SU-DHL-6 (cell line): ENCODE measurements at regions not wholly inside any gene's neighbourhood (a gene's known extent, or its start where the extent isn't known, plus 50 kb on each side); places are given as distances from the start of the nearest gene placed in this dataset.

Experiments used
- H2AFZ ChIP-seq: fragments of 200-600 bp; sonication (generic); 2 replicates; pipeline ENCODE4 v1.6.1; 2014; ENCODE audit warnings: low read depth, mild to moderate bottlenecking, moderate library complexity, mixed read lengths, antibody characterized with exemption, low read length; ENCODE audit not compliant: severe bottlenecking
- H3F3A ChIP-seq: fragments of 200-600 bp; shearing (Covaris generic); 2 replicates; pipeline ENCODE4 v1.6.0; 2016; ENCODE audit warnings: antibody characterized with exemption, mild to moderate bottlenecking; ENCODE audit not compliant: insufficient read depth
- H3K27ac ChIP-seq: fragments of 200-600 bp; sonication (generic); 2 replicates; pipeline ENCODE4 v1.5.1; 2016; ENCODE audit warnings: low read depth, mild to moderate bottlenecking, low read length, moderate library complexity, mixed read lengths
- H3K27me3 ChIP-seq: fragments of 200-600 bp; sonication (generic), shearing (Covaris generic); 2 replicates; pipeline ENCODE4 v1.6.0; 2014; ENCODE audit warnings: mild to moderate bottlenecking, low read length
- H3K36me3 ChIP-seq: fragments of 200-600 bp; sonication (generic); 2 replicates; pipeline ENCODE4 v1.6.1; 2014; ENCODE audit warnings: mild to moderate bottlenecking, low read length, mixed read lengths
- H3K4me2 ChIP-seq: fragments of 300-600, 200-600 bp; shearing (Covaris generic), sonication (generic); 2 replicates; pipeline ENCODE4 v1.6.0; 2014; ENCODE audit warnings: low read length, low read depth, mild to moderate bottlenecking; ENCODE audit not compliant: poor library complexity, severe bottlenecking
- H3K4me3 ChIP-seq: fragments of 200-600 bp; sonication (generic); 2 replicates; pipeline ENCODE4 v1.5.1; 2014; ENCODE audit warnings: antibody characterized with exemption, low read length, mild to moderate bottlenecking, mixed read lengths; ENCODE audit not compliant: insufficient read depth, poor library complexity, severe bottlenecking
- H3K79me2 ChIP-seq: fragments of 200-600 bp; sonication (generic); 2 replicates; pipeline ENCODE4 v1.6.1; 2014; ENCODE audit warnings: mild to moderate bottlenecking, low read length, moderate library complexity; ENCODE audit not compliant: insufficient read depth
- H3K9ac ChIP-seq: fragments of 200-600 bp; sonication (generic); 2 replicates; pipeline ENCODE4 v1.7.0; 2014; ENCODE audit warnings: mild to moderate bottlenecking, low read length
- H3K9me2 ChIP-seq: fragments of 200-600 bp; sonication (generic); replicated peaks from 2 replicates; pipeline ENCODE4 v1.6.1; 2014; ENCODE audit warnings: low read length; ENCODE audit not compliant: insufficient read depth
- H3K9me3 ChIP-seq: fragments of 200-600 bp; sonication (generic); 2 replicates; pipeline ENCODE4 v1.6.1; 2014; ENCODE audit warnings: low read length, mixed read lengths; ENCODE audit not compliant: insufficient read depth
- H4K20me1 ChIP-seq: fragments of 200-600 bp; sonication (generic); 2 replicates; pipeline ENCODE4 v1.6.1; 2014; ENCODE audit warnings: low read depth, mild to moderate bottlenecking, antibody characterized with exemption, low read length, moderate library complexity, mixed read lengths
- EZH2phosphoT487 ChIP-seq: fragments of 200-600 bp; sonication (generic), shearing (Covaris generic); conservative IDR thresholded peaks from 2 replicates; pipeline ENCODE4 v1.6.1; 2018; ENCODE audit warnings: mild to moderate bottlenecking, antibody characterized with exemption, low read length, moderate library complexity, mixed read lengths
- TF ChIP-seq, protein P1 (sequence below): fragments of 200-600 bp; sonication (generic); IDR thresholded peaks from one replicate; pipeline ENCODE4 v1.5.1; 2017; ENCODE audit warnings: antibody characterized with exemption, mild to moderate bottlenecking, low read length, moderate library complexity; ENCODE audit not compliant: insufficient read depth, poor library complexity, severe bottlenecking

DNA sequence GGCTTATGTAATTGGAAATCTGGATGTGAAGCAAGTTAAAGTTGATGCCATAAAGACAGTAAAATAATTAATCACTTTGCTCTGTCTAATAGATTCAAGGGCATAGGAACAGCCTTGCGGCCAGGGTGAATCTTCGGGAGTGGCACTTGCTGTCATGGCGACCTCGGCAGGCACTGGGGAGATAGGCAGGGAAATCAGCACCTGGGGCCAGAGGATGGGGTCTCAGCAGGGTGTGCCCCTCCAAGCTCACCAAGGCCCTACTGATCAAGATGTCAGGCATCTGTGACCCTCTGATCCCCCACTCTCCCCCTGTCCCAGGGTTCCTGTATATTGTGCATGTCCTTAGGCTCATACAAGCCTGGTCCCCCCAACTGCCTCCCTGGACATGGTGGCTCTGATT is 187.3 kb downstream of the MELK start:
- Histone ChIP-seq H3K9ac (no peak overlapping the region), H3K27ac (no peak overlapping the region), H4K20me1 (no peaks in the 10 kb centered on the region), H3K9me2 (no peaks in the 10 kb centered on the region), H3K4me3 (no peak overlapping the region), H3K4me2 (no peak overlapping the region), H3K36me3 (no peaks in the 10 kb centered on the region), H3K27me3 (no peaks in the 10 kb centered on the region), H2AFZ (no peak overlapping the region), H3F3A (0 out of 2 replicates have a peak, but pooled peaks cover 2% of the 10 kb centered on the region), H3K79me2 (no peaks in the 10 kb centered on the region), H3K9me3 (no peaks in the 10 kb centered on the region)
- TF ChIP-seq, protein P1, sequence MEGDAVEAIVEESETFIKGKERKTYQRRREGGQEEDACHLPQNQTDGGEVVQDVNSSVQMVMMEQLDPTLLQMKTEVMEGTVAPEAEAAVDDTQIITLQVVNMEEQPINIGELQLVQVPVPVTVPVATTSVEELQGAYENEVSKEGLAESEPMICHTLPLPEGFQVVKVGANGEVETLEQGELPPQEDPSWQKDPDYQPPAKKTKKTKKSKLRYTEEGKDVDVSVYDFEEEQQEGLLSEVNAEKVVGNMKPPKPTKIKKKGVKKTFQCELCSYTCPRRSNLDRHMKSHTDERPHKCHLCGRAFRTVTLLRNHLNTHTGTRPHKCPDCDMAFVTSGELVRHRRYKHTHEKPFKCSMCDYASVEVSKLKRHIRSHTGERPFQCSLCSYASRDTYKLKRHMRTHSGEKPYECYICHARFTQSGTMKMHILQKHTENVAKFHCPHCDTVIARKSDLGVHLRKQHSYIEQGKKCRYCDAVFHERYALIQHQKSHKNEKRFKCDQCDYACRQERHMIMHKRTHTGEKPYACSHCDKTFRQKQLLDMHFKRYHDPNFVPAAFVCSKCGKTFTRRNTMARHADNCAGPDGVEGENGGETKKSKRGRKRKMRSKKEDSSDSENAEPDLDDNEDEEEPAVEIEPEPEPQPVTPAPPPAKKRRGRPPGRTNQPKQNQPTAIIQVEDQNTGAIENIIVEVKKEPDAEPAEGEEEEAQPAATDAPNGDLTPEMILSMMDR: no peak
- no peak for TF ChIP-seq EZH2phosphoT487

GRCh38 chr9:36760667-36761420 is 188.1 kb downstream of the MELK start:
- TF ChIP-seq EZH2phosphoT487: no peak
- TF ChIP-seq, protein P1: no peak
- Histone ChIP-seq H2AFZ (no peak overlapping the region), H3K79me2 (no peaks in the 10 kb centered on the region), H3K27me3 (no peaks in the 10 kb centered on the region), H3K9ac (no peak overlapping the region), H3K27ac (no peak overlapping the region), H3K9me3 (no peaks in the 10 kb centered on the region), H4K20me1 (no peaks in the 10 kb centered on the region), H3K36me3 (no peaks in the 10 kb centered on the region), H3K4me2 (no peak overlapping the region), H3F3A (peaks cover 9% of the 10 kb centered on the region), H3K4me3 (no peak overlapping the region), H3K9me2 (no peaks in the 10 kb centered on the region)

- no peak for TF ChIP-seq EZH2phosphoT487
- TF ChIP-seq, protein P1: no peak
- Histone ChIP-seq H3K36me3 (no peaks in the 10 kb centered on the region), H4K20me1 (no peaks in the 10 kb centered on the region), H2AFZ (no peak overlapping the region), H3K4me2 (no peak overlapping the region), H3K79me2 (no peaks in the 10 kb centered on the region), H3K4me3 (no peak overlapping the region), H3K9me2 (no peaks in the 10 kb centered on the region), H3K9ac (no peak overlapping the region), H3F3A (peaks cover 13% of the 10 kb centered on the region), H3K9me3 (no peaks in the 10 kb centered on the region), H3K27me3 (no peaks in the 10 kb centered on the region), H3K27ac (no peak overlapping the region)
These were observed 190.3 kb downstream of the MELK start for GRCh38 chr9:36762958-36763357.
